ENCODE measurements at regions not wholly inside any gene's neighbourhood (a gene's known extent, or its start where the extent isn't known, plus 50 kb on each side); places are given as distances from the start of the nearest gene placed in this dataset.

GRCh38 chr10:76631036-76631670 lies 1006.5 kb downstream of the KCNMA1 start:
- TF ChIP-seq CEBPB (IDR thresholded peaks at IDR 0.05) (no peak), TAF1 (IDR thresholded peaks at IDR 0.05; ENCODE audit: low read depth) (no peak), TCF12 (IDR thresholded peaks at IDR 0.05; ENCODE audit: low read depth) (no peak), MAX (IDR thresholded peaks at IDR 0.05) (no peak), RAD21 (IDR thresholded peaks at IDR 0.05; ENCODE audit: low read depth) (no peak), CREB1 (IDR thresholded peaks at IDR 0.05; ENCODE audit: low read depth) (no peak), YY1 (IDR thresholded peaks at IDR 0.05; ENCODE audit: low read depth) (no peak), ZBTB7A (IDR thresholded peaks at IDR 0.05; ENCODE audit: low read depth) (no peak), USF1 (IDR thresholded peaks at IDR 0.05) (no peak), REST (IDR thresholded peaks at IDR 0.05; ENCODE audit: low read depth) (no peak), NFIC (IDR thresholded peaks at IDR 0.05) (no peak), TEAD4 (IDR thresholded peaks at IDR 0.05) (no peak)

- TF ChIP-seq CEBPB (IDR thresholded peaks at IDR 0.05) (no peak), EGR1 (IDR thresholded peaks at IDR 0.05) (no peak), MAX (IDR thresholded peaks at IDR 0.05) (no peak), EP300 (IDR thresholded peaks at IDR 0.05; ENCODE audit: borderline replicate concordance) (no peak), USF1 (IDR thresholded peaks at IDR 0.05) (no peak), FOXM1 (IDR thresholded peaks at IDR 0.05; ENCODE audit: borderline replicate concordance, low read depth) (no peak), TAF1 (IDR thresholded peaks at IDR 0.05; ENCODE audit: low read depth) (no peak), TEAD4 (IDR thresholded peaks at IDR 0.05) (no peak), RAD21 (IDR thresholded peaks at IDR 0.05; ENCODE audit: low read depth) (no peak), CREB1 (IDR thresholded peaks at IDR 0.05; ENCODE audit: low read depth) (no peak), NFIC (IDR thresholded peaks at IDR 0.05) (no peak), REST (IDR thresholded peaks at IDR 0.05; ENCODE audit: low read depth) (no peak), ZBTB7A (IDR thresholded peaks at IDR 0.05; ENCODE audit: low read depth) (no peak), TCF12 (IDR thresholded peaks at IDR 0.05; ENCODE audit: low read depth) (no peak), YY1 (IDR thresholded peaks at IDR 0.05; ENCODE audit: low read depth) (no peak)
These were observed 1008.8 kb downstream of the KCNMA1 start for GRCh38 chr10:76628801-76629200.

- TF ChIP-seq TCF12 (IDR thresholded peaks at IDR 0.05; ENCODE audit: low read depth) (no peak), ZBTB7A (IDR thresholded peaks at IDR 0.05; ENCODE audit: low read depth) (no peak), REST (IDR thresholded peaks at IDR 0.05; ENCODE audit: low read depth) (no peak), CEBPB (IDR thresholded peaks at IDR 0.05) (no peak)
These were observed 1011.2 kb downstream of the KCNMA1 start for GRCh38 chr10:76626386-76626785.

GRCh38 chr10:76624470-76624869 lies 1013.1 kb downstream of the KCNMA1 start:
- TF ChIP-seq EGR1 (IDR thresholded peaks at IDR 0.05) (no peak), MAX (IDR thresholded peaks at IDR 0.05) (no peak), CEBPB (IDR thresholded peaks at IDR 0.05) (no peak), TEAD4 (IDR thresholded peaks at IDR 0.05) (no peak), RAD21 (IDR thresholded peaks at IDR 0.05; ENCODE audit: low read depth) (no peak), TCF12 (IDR thresholded peaks at IDR 0.05; ENCODE audit: low read depth) (no peak), TAF1 (IDR thresholded peaks at IDR 0.05; ENCODE audit: low read depth) (no peak), ZBTB7A (IDR thresholded peaks at IDR 0.05; ENCODE audit: low read depth) (no peak), EP300 (IDR thresholded peaks at IDR 0.05; ENCODE audit: borderline replicate concordance) (no peak), USF1 (IDR thresholded peaks at IDR 0.05) (no peak)

Measured in Ishikawa (cell line).